ENCODE measurements at regions not wholly inside any gene's neighbourhood (a gene's known extent, or its start where the extent isn't known, plus 50 kb on each side); places are given as distances from the start of the nearest gene placed in this dataset.

- ATAC-seq (ENCODE audit: low FRiP score), result no peak
- DNase-seq (ENCODE audit: low spot score), result no peak
- TF ChIP-seq CTCF (IDR thresholded peaks at IDR 0.05), result no peak
Observed at GRCh38 chr4:89463341-89463740, 155.7 kb upstream of the GPRIN3 start.

GRCh38 chr4:89447543-89447942 is 139.9 kb upstream of the GPRIN3 start:
- ATAC-seq (ENCODE audit: low FRiP score) (no peak), DNase-seq (ENCODE audit: low spot score) (no peak)
- no peak for TF ChIP-seq CTCF (IDR thresholded peaks at IDR 0.05)

- no peak for DNase-seq (ENCODE audit: low spot score)
- no peak for TF ChIP-seq CTCF (IDR thresholded peaks at IDR 0.05)
Observed at GRCh38 chr4:89446193-89446592, 138.6 kb upstream of the GPRIN3 start.

GRCh38 chr4:89439533-89439932 is 131.9 kb upstream of the GPRIN3 start:
- ATAC-seq (ENCODE audit: low FRiP score), result no peak
- no peak for DNase-seq (ENCODE audit: low spot score)
- no peak for TF ChIP-seq CTCF (IDR thresholded peaks at IDR 0.05)

More at GRCh38 chr4:89446193-89446592, 138.6 kb upstream of the GPRIN3 start:
- no peak for ATAC-seq (ENCODE audit: low FRiP score)

- DNase-seq (ENCODE audit: low spot score) (no peak), ATAC-seq (ENCODE audit: low FRiP score) (no peak)
- no peak for TF ChIP-seq CTCF (IDR thresholded peaks at IDR 0.05)
Observed at GRCh38 chr4:89438102-89438831, 130.7 kb upstream of the GPRIN3 start.

- DNase-seq (ENCODE audit: low spot score), result no peak
- TF ChIP-seq CTCF (IDR thresholded peaks at IDR 0.05), result peak in 1 of 3 donors; percentile 18
- no peak for ATAC-seq (ENCODE audit: low FRiP score)
Observed at GRCh38 chr4:89434364-89434988, 126.9 kb upstream of the GPRIN3 start.

GRCh38 chr4:89427782-89428181 is 120.2 kb upstream of the GPRIN3 start:
- TF ChIP-seq CTCF (IDR thresholded peaks at IDR 0.05), result no peak
- DNase-seq (ENCODE audit: low spot score) (no peak), ATAC-seq (ENCODE audit: low FRiP score) (no peak)
